SKM-1 treated with dmso at 0.1 percent for 144 hours (cell line): ENCODE measurements at regions not wholly inside any gene's neighbourhood (a gene's known extent, or its start where the extent isn't known, plus 50 kb on each side); places are given as distances from the start of the nearest gene placed in this dataset.

Source experiments
- DNase-seq: peaks from one replicate; lab custom pipeline; 2025; ENCODE audit not compliant: unreplicated experiment; lab: John Stamatoyannopoulos, UW

GRCh38 chr6:85396159-85396808 is 53.6 kb upstream of the NT5E start:
- no peak for DNase-seq

- DNase-seq: no peak
Measured at GRCh38 chr6:85395746-85396145, 54.1 kb upstream of the NT5E start.

GRCh38 chr6:85394853-85395538 is 54.9 kb upstream of the NT5E start:
- no peak for DNase-seq

GRCh38 chr6:85394199-85394598 is 55.7 kb upstream of the NT5E start:
- no peak for DNase-seq

- DNase-seq: no peak
Measured at GRCh38 chr6:85392379-85392778, 57.5 kb upstream of the NT5E start.

- no peak for DNase-seq
Measured at GRCh38 chr6:85390775-85391174, 59.1 kb upstream of the NT5E start.

- DNase-seq: no peak
Measured at GRCh38 chr6:85390105-85390728, 59.7 kb upstream of the NT5E start.

GRCh38 chr6:85389151-85389797 is 60.6 kb upstream of the NT5E start:
- DNase-seq: no peak

GRCh38 chr6:85388531-85388930 is 61.4 kb upstream of the NT5E start:
- DNase-seq: no peak

- DNase-seq: no peak
Measured at GRCh38 chr6:85385636-85386315, 64.1 kb upstream of the NT5E start.

GRCh38 chr6:85383042-85383441 is 66.8 kb upstream of the NT5E start:
- DNase-seq: no peak

GRCh38 chr6:85382541-85382940 is 67.3 kb upstream of the NT5E start:
- no peak for DNase-seq

- DNase-seq: no peak
Measured at GRCh38 chr6:85372915-85373270, 77.0 kb upstream of the NT5E start.

GRCh38 chr6:85372188-85372914 is 77.5 kb upstream of the NT5E start:
- DNase-seq: no peak

GRCh38 chr6:85368631-85369030 is 81.3 kb upstream of the NT5E start:
- no peak for DNase-seq

- no peak for DNase-seq
Measured at GRCh38 chr6:85364344-85364743, 85.5 kb upstream of the NT5E start.

- no peak for DNase-seq
Measured at GRCh38 chr6:85363870-85364269, 86.0 kb upstream of the NT5E start.

- no peak for DNase-seq
Measured at GRCh38 chr6:85362652-85363310, 87.1 kb upstream of the NT5E start.

- DNase-seq: no peak
Measured at GRCh38 chr6:85361643-85362014, 88.3 kb upstream of the NT5E start.
